Hippocampal formation (tissue), 2 donors: ENCODE measurements at regions not wholly inside any gene's neighbourhood (a gene's known extent, or its start where the extent isn't known, plus 50 kb on each side); places are given as distances from the start of the nearest gene placed in this dataset.
A peak's percentile ranks its signal among the peaks of the same experiment; 100 is the strongest.

Experiments used
- DNase-seq, 2 donors: peaks; one replicate each; lab custom pipeline; 2025; lab: John Stamatoyannopoulos, UW

GRCh38 chrX:40278340-40279090, 180.8 kb upstream of the BCOR start:
- DNase-seq, result no peak

- no peak for DNase-seq
Measured at GRCh38 chrX:40277672-40278071, 179.9 kb upstream of the BCOR start.

GRCh38 chrX:40273356-40274050, 175.7 kb upstream of the BCOR start:
- peak in 1 of 2 donors; percentile 8 for DNase-seq

GRCh38 chrX:40272776-40273175, 175.0 kb upstream of the BCOR start:
- no peak for DNase-seq

- DNase-seq, result no peak
Measured at GRCh38 chrX:40272141-40272540, 174.4 kb upstream of the BCOR start.

GRCh38 chrX:40268188-40268520, 170.4 kb upstream of the BCOR start:
- no peak for DNase-seq

GRCh38 chrX:40267334-40268187, 169.8 kb upstream of the BCOR start:
- DNase-seq, result peak in 1 of 2 donors; percentile 19

GRCh38 chrX:40266490-40267333, 169.0 kb upstream of the BCOR start:
- peak in 1 of 2 donors; percentile 62 for DNase-seq

GRCh38 chrX:40265936-40266335, 168.2 kb upstream of the BCOR start:
- DNase-seq, result no peak

- DNase-seq, result no peak
Measured at GRCh38 chrX:40263014-40263560, 165.3 kb upstream of the BCOR start.

GRCh38 chrX:40262157-40263013, 164.6 kb upstream of the BCOR start:
- DNase-seq, result no peak

GRCh38 chrX:40261833-40262156, 164.0 kb upstream of the BCOR start:
- no peak for DNase-seq

GRCh38 chrX:40260146-40260747, 162.5 kb upstream of the BCOR start:
- no peak for DNase-seq

- DNase-seq, result no peak
Measured at GRCh38 chrX:40258909-40259308, 161.2 kb upstream of the BCOR start.

- DNase-seq, result no peak
Measured at GRCh38 chrX:40253771-40254170, 156.0 kb upstream of the BCOR start.

GRCh38 chrX:40249582-40249981, 151.8 kb upstream of the BCOR start:
- DNase-seq, result no peak

- no peak for DNase-seq
Measured at GRCh38 chrX:40248822-40249221, 151.1 kb upstream of the BCOR start.

GRCh38 chrX:40247848-40248622, 150.3 kb upstream of the BCOR start:
- no peak for DNase-seq

GRCh38 chrX:40247382-40247781, 149.6 kb upstream of the BCOR start:
- no peak for DNase-seq
